Panc1 (cell line): ENCODE measurements at regions not wholly inside any gene's neighbourhood (a gene's known extent, or its start where the extent isn't known, plus 50 kb on each side); places are given as distances from the start of the nearest gene placed in this dataset.

ENCODE experiments used
- ATAC-seq: fragments of 200-7000 bp; cut with Tn5 transposase; 2 replicates; pipeline ENCODE4 v1.9.1; 2020; ENCODE audit warnings: mild to moderate bottlenecking, moderate library complexity
- BruUV-seq: library from RNA; stranded (reverse); fragments of 400-500 nt; replicated peaks from 2 replicates; lab custom pipeline; 2021; lab: Mats Ljungman, UMichigan
- CTCF ChIA-PET: fragments of 300-600 bp; sonication (Branson Sonifier 250); formaldehyde crosslinking; loops from one replicate; lab custom pipeline; 2022; ENCODE audit warnings: antibody characterized with exemption; lab: Charles Lee
- POLR2A ChIA-PET: fragments of 300-600 bp; sonication (Branson Sonifier 250); formaldehyde crosslinking; loops from one replicate; lab custom pipeline; 2022; ENCODE audit warnings: antibody characterized with exemption; lab: Charles Lee
- DNase-seq: peaks from one replicate; pipeline ENCODE4 v3.0.0-alpha.2; 2010; ENCODE audit warnings: low read depth, low spot score
- H3K27ac ChIP-seq: 2 replicates; pipeline ENCODE4 v1.5.1; 2011; ENCODE audit warnings: mild to moderate bottlenecking, low read length, inconsistent platforms
- H3K27me3 ChIP-seq: fragments of 200-500 bp; sonication (Bioruptor generic); 2 replicates; pipeline ENCODE4 v1.6.0; 2014; ENCODE audit warnings: low read length, inconsistent platforms; ENCODE audit not compliant: control insufficient read depth, insufficient read depth
- H3K36me3 ChIP-seq: fragments of 200-500 bp; sonication (Bioruptor generic); 2 replicates; pipeline ENCODE4 v1.5.1; 2014; ENCODE audit warnings: inconsistent platforms, mild to moderate bottlenecking, low read length, moderate library complexity; ENCODE audit not compliant: control insufficient read depth, insufficient read depth
- H3K4me1 ChIP-seq: 2 replicates; pipeline ENCODE4 v1.5.1; 2011; ENCODE audit warnings: inconsistent platforms, mild to moderate bottlenecking, low read length, moderate library complexity; ENCODE audit not compliant: control insufficient read depth, insufficient read depth
- H3K4me3 ChIP-seq, 2 experiments: 2 replicates each; pipeline ENCODE4 v1.5.1; 2011 to 2012; ENCODE audit warnings: low read depth in 2 of 2, low read length in 2 of 2, mild to moderate bottlenecking in 2 of 2, inconsistent platforms in 1 of 2, moderate library complexity in 1 of 2
- H3K9me3 ChIP-seq: fragments of 200-500 bp; sonication (Bioruptor generic); 2 replicates; pipeline ENCODE4 v1.5.1; 2014; ENCODE audit warnings: low read depth, mild to moderate bottlenecking, inconsistent platforms, low read length, moderate library complexity; ENCODE audit not compliant: control insufficient read depth, insufficient read depth
- POLR2AphosphoS5 ChIP-seq: IDR thresholded peaks from 2 replicates; pipeline ENCODE4 v1.6.1; 2012; ENCODE audit warnings: mild to moderate bottlenecking, low read depth, low read length, moderate library complexity
- SIN3A ChIP-seq: IDR thresholded peaks from 2 replicates; pipeline ENCODE4 v1.6.1; 2012; ENCODE audit warnings: low read depth, mild to moderate bottlenecking, low read length, moderate library complexity, borderline replicate concordance; ENCODE audit not compliant: insufficient read depth
- TCF7L2 ChIP-seq: IDR thresholded peaks from 2 replicates; pipeline ENCODE4 v1.6.1; 2011; ENCODE audit warnings: mild to moderate bottlenecking, low read depth, low read length, inconsistent platforms
- in situ Hi-C: cut with HindIII; loops from 2 replicates; pipeline ENCODE4 v1.10.0; 2016; ENCODE audit warnings: low sequenced_read_pairs, low pct_unique_long_range_greater_than_20kb
- intact Hi-C: fragments of 100-400 bp; cut with micrococcal nuclease; formaldehyde crosslinking; loops from one replicate; pipeline ENCODE4 v1.10.0; 2022; ENCODE audit not compliant: unreplicated experiment
- TF ChIP-seq, protein P1 (sequence below): fragments of 450-650 bp; IDR thresholded peaks from 2 replicates; pipeline ENCODE4 v1.5.1; 2017; ENCODE audit warnings: mild to moderate bottlenecking
- TF ChIP-seq, protein P2 (sequence below), 2 experiments: IDR thresholded peaks; 2 replicates each; pipeline ENCODE4 v1.6.1; 2011 to 2012; ENCODE audit warnings: low read depth in 2 of 2, control low read depth in 1 of 2, low read length in 1 of 2, mild to moderate bottlenecking in 1 of 2, moderate library complexity in 1 of 2; ENCODE audit not compliant: insufficient read depth in 1 of 2

DNA sequence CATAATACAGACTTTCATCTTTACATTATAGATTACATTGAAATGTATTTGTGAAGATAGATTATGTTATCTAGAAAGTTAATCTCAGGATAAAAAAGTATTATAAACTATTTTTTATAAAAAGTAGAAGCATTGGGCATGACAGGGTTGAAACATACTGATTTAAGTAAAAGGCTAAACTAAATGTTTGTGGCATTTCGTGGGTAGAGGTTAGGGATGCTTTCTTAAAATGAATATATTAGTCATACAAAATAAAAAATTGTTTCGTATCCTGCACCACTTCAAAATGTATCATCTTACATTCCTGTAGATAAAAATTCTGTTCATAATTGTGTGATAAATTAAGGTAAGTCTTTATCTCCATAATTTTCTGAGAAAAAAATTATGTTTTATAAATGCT, 603.6 kb downstream of the SPRY1 start:
- ChIA-PET POLR2A (no interaction called here), CTCF (no interaction called here)
- TF ChIP-seq TCF7L2 (no peak), POLR2AphosphoS5 (no peak), SIN3A (no peak)
- TF ChIP-seq, protein P1, sequence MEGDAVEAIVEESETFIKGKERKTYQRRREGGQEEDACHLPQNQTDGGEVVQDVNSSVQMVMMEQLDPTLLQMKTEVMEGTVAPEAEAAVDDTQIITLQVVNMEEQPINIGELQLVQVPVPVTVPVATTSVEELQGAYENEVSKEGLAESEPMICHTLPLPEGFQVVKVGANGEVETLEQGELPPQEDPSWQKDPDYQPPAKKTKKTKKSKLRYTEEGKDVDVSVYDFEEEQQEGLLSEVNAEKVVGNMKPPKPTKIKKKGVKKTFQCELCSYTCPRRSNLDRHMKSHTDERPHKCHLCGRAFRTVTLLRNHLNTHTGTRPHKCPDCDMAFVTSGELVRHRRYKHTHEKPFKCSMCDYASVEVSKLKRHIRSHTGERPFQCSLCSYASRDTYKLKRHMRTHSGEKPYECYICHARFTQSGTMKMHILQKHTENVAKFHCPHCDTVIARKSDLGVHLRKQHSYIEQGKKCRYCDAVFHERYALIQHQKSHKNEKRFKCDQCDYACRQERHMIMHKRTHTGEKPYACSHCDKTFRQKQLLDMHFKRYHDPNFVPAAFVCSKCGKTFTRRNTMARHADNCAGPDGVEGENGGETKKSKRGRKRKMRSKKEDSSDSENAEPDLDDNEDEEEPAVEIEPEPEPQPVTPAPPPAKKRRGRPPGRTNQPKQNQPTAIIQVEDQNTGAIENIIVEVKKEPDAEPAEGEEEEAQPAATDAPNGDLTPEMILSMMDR = no peak
- TF ChIP-seq, protein P2, sequence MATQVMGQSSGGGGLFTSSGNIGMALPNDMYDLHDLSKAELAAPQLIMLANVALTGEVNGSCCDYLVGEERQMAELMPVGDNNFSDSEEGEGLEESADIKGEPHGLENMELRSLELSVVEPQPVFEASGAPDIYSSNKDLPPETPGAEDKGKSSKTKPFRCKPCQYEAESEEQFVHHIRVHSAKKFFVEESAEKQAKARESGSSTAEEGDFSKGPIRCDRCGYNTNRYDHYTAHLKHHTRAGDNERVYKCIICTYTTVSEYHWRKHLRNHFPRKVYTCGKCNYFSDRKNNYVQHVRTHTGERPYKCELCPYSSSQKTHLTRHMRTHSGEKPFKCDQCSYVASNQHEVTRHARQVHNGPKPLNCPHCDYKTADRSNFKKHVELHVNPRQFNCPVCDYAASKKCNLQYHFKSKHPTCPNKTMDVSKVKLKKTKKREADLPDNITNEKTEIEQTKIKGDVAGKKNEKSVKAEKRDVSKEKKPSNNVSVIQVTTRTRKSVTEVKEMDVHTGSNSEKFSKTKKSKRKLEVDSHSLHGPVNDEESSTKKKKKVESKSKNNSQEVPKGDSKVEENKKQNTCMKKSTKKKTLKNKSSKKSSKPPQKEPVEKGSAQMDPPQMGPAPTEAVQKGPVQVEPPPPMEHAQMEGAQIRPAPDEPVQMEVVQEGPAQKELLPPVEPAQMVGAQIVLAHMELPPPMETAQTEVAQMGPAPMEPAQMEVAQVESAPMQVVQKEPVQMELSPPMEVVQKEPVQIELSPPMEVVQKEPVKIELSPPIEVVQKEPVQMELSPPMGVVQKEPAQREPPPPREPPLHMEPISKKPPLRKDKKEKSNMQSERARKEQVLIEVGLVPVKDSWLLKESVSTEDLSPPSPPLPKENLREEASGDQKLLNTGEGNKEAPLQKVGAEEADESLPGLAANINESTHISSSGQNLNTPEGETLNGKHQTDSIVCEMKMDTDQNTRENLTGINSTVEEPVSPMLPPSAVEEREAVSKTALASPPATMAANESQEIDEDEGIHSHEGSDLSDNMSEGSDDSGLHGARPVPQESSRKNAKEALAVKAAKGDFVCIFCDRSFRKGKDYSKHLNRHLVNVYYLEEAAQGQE (IDR thresholded peaks at IDR 0.05; ENCODE audit: insufficient read depth in 1 of 2, low read depth in 2 of 2, low read length in 1 of 2) = no peak
- intact Hi-C loops = no loop called here
- H3K27ac ChIP-seq = no peak overlapping the region
- H3K4me3 ChIP-seq = no peak overlapping the region
- ATAC-seq (no peak), DNase-seq (no peak)
- no peaks in the 10 kb centered on the region for H3K9me3 ChIP-seq
- no peaks in the 10 kb centered on the region for H3K27me3 ChIP-seq
- no peaks in the 10 kb centered on the region for H3K36me3 ChIP-seq
- in situ Hi-C loops = no loop called here
- no TSS peak for BruUV-seq
- no peaks in the 10 kb centered on the region for H3K4me1 ChIP-seq

DNA sequence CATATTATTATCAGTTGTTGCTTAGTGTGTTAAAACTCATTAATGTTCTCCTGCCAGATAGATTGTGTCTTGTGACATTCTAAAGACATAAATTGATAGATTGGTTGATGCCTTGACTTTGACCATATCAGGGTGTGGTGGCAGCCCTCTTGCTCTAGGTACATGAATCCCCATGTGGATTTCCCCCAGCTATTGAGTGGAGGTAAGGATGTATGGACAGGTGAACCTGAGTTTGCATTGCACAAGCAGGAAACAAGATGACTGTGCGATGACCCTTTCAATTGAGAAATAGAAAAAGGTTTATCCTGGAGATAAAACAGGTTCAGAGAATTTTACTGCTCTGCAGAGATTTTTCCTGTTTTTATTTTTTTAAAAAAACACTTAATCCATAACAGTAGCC, 619.2 kb downstream of the SPRY1 start:
- no peaks in the 10 kb centered on the region for H3K27me3 ChIP-seq
- TF ChIP-seq TCF7L2 (no peak), POLR2AphosphoS5 (no peak), SIN3A (no peak)
- TF ChIP-seq, protein P1 = no peak
- TF ChIP-seq, protein P2 (IDR thresholded peaks at IDR 0.05; ENCODE audit: insufficient read depth in 1 of 2, low read depth in 2 of 2, low read length in 1 of 2) = no peak
- no TSS peak for BruUV-seq
- H3K27ac ChIP-seq = no peak overlapping the region
- H3K4me1 ChIP-seq = no peaks in the 10 kb centered on the region
- no peaks in the 10 kb centered on the region for H3K9me3 ChIP-seq
- no peak for ATAC-seq
- POLR2A ChIA-PET = no interaction called here
- intact Hi-C loops (no loop called here), in situ Hi-C loops (no loop called here)
- no peaks in the 10 kb centered on the region for H3K36me3 ChIP-seq
- H3K4me3 ChIP-seq = no peak overlapping the region
- CTCF ChIA-PET = no interaction called here
- no peak for DNase-seq
